Prostate gland (tissue), 2 donors: ENCODE measurements at regions not wholly inside any gene's neighbourhood (a gene's known extent, or its start where the extent isn't known, plus 50 kb on each side); places are given as distances from the start of the nearest gene placed in this dataset.

Source experiments
- POLR2AphosphoS5 ChIP-seq: sonication (generic); formaldehyde crosslinking; IDR thresholded peaks from one replicate; pipeline ENCODE4 v1.6.1; 2017; ENCODE audit warnings: antibody characterized with exemption
- TF ChIP-seq, protein P1 (sequence below), 4 experiments: fragments of 200-600 bp in 2 of 4; fragments of 450-650 bp in 2 of 4; sonication (generic) in 2 of 4; IDR thresholded peaks; 1 replicate in 3 of 4; 2 replicates in 1 of 4; pipeline ENCODE4 v1.5.1; 2016 to 2019; ENCODE audit warnings: antibody characterized with exemption in 4 of 4, mild to moderate bottlenecking in 2 of 4, moderate library complexity in 2 of 4

DNA sequence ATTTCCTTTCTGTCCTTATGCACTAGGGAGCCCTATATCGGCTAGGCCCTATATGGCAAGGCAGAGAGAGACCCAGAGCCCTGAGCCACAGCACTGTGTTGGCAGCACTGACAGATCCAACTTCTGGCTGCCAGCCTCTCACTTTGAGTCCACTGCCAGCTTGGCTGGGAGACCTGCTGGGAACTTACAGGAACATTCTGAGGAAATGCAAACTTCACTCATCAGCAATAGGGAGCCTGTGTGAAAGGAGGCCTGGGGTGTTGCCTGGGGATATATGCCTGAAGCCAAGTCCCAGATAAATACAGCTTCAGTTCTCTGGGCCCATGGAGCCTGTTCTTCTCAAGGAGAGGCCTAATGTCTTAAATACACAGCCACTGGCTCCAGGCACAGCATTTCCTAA, 78.0 kb downstream of the ADRB2 start:
- TF ChIP-seq, protein P1, sequence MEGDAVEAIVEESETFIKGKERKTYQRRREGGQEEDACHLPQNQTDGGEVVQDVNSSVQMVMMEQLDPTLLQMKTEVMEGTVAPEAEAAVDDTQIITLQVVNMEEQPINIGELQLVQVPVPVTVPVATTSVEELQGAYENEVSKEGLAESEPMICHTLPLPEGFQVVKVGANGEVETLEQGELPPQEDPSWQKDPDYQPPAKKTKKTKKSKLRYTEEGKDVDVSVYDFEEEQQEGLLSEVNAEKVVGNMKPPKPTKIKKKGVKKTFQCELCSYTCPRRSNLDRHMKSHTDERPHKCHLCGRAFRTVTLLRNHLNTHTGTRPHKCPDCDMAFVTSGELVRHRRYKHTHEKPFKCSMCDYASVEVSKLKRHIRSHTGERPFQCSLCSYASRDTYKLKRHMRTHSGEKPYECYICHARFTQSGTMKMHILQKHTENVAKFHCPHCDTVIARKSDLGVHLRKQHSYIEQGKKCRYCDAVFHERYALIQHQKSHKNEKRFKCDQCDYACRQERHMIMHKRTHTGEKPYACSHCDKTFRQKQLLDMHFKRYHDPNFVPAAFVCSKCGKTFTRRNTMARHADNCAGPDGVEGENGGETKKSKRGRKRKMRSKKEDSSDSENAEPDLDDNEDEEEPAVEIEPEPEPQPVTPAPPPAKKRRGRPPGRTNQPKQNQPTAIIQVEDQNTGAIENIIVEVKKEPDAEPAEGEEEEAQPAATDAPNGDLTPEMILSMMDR (IDR thresholded peaks at IDR 0.05), result no peak
- TF ChIP-seq POLR2AphosphoS5, result peak; percentile 84
